ENCODE measurements at regions not wholly inside any gene's neighbourhood (a gene's known extent, or its start where the extent isn't known, plus 50 kb on each side); places are given as distances from the start of the nearest gene placed in this dataset.

DNA sequence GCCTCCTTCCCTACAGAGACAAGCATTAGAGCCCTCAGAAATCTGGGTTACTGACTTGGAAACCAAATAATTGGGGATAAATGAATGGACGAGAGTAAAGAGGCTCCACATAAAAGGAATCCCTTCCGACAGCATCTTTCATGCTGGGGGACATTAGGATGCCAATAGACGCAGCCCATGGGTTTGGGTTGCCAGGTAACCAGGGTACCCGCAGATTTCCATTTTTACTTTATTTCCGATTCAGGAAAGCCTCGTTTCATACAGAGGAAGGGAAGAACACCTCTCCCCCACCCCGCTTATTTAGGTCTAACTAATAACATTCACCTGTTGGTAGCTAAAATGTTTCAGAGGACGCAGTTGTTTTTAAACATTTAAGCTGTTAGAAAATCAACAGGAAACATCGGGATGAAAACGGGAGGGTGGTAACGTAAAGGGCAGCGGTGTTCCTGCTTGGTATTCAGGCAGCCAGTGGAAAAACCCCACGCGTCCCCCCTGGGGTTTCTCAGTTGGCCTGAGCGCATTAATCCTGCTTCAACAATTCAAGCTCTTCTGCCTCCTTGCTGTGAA, 179.5 kb downstream of the YTHDC2 start:
- H3K4me3 ChIP-seq = peak overlapping the region; percentile 38
- H3K79me2 ChIP-seq (replicated peaks; ENCODE audit: insufficient read depth) = no peaks in the 10 kb centered on the region
- H3K27ac ChIP-seq (ENCODE audit: low read depth) = no peak overlapping the region
- peak; percentile 53 for DNase-seq (ENCODE audit: low spot score)
- no peak overlapping the region for H2AFZ ChIP-seq
- TF ChIP-seq ZNF462 (CRISPR knock-in tag; IDR thresholded peaks at IDR 0.05) = no peak
- no peak for TF ChIP-seq REST (IDR thresholded peaks at IDR 0.05; ENCODE audit: unreplicated experiment)
- no peak for TF ChIP-seq JUNB (IDR thresholded peaks at IDR 0.05; ENCODE audit: unreplicated experiment)
- no peak for TF ChIP-seq ZNF331 (CRISPR knock-in tag; IDR thresholded peaks at IDR 0.05; ENCODE audit: low read depth)
- TF ChIP-seq ETS1 (IDR thresholded peaks at IDR 0.05) = no peak
- no peak for TF ChIP-seq CREB1 (CRISPR knock-in tag; IDR thresholded peaks at IDR 0.05; ENCODE audit: low read depth)
- no peak for TF ChIP-seq EZH2 (IDR thresholded peaks at IDR 0.05; ENCODE audit: low read depth, unreplicated experiment)
- TF ChIP-seq EZH2phosphoT487 (IDR thresholded peaks at IDR 0.05; ENCODE audit: unreplicated experiment) = no peak
- no peak for TF ChIP-seq CTCF (conservative IDR thresholded peaks at IDR 0.05; ENCODE audit: low read depth in 2 of 2)
- no peak for TF ChIP-seq POLR2AphosphoS5 (IDR thresholded peaks at IDR 0.05; ENCODE audit: low read depth)
- TF ChIP-seq NANOG (IDR thresholded peaks at IDR 0.05; ENCODE audit: borderline replicate concordance) = no peak
- TF ChIP-seq ZNF114 (CRISPR knock-in tag; IDR thresholded peaks at IDR 0.05) = no peak
- TF ChIP-seq STAT1 (IDR thresholded peaks at IDR 0.05; ENCODE audit: unreplicated experiment) = no peak
- H3K36me3 ChIP-seq (ENCODE audit: insufficient read depth) = no peaks in the 10 kb centered on the region
- H3K36me3 Mint-ChIP-seq (ENCODE audit: low read depth) = 0 out of 3 replicates have a peak, but pooled peaks cover 2% of the 10 kb centered on the region
- H3K4me1 Mint-ChIP-seq = peaks cover 45% of the 10 kb centered on the region
- H3K27ac Mint-ChIP-seq = peak overlapping the region; percentile 20; the same call in 1 of the 2 replicates
- H3K4me2 ChIP-seq = peak overlapping the region; percentile 56
- H3K9me3 Mint-ChIP-seq = no peaks in the 10 kb centered on the region; the same call in 2 of the 3 replicates
- H3K27me3 Mint-ChIP-seq (ENCODE audit: insufficient read depth, low read depth, poor library complexity) = peaks cover 4% of the 10 kb centered on the region
- H3K27me3 ChIP-seq (ENCODE audit: insufficient read depth) = no peaks in the 10 kb centered on the region
- H3F3A ChIP-seq (replicated peaks; ENCODE audit: low read depth) = no peaks in the 10 kb centered on the region
- H3K4me1 ChIP-seq (ENCODE audit: insufficient read depth) = peaks cover 23% of the 10 kb centered on the region
- no peaks in the 10 kb centered on the region for H4K20me1 ChIP-seq (replicated peaks; ENCODE audit: insufficient read depth)
- H3K9me2 ChIP-seq (ENCODE audit: insufficient read depth) = peaks cover 11% of the 10 kb centered on the region; the same call in 1 of the 2 replicates
- peak; percentile 86 for ATAC-seq
- peak overlapping the region; percentile 62 for H3K4me3 Mint-ChIP-seq
